IMR-90 (cell line): ENCODE measurements at regions not wholly inside any gene's neighbourhood (a gene's known extent, or its start where the extent isn't known, plus 50 kb on each side); places are given as distances from the start of the nearest gene placed in this dataset.

ENCODE experiments used
- ATAC-seq: fragments of 200-7000 bp; cut with Tn5 transposase; 2 replicates; pipeline ENCODE4 v1.9.1; 2020; ENCODE audit warnings: low read depth, mild to moderate bottlenecking, moderate library complexity
- BruUV-seq: library from RNA; stranded (reverse); fragments of 400-500 nt; replicated peaks from 2 replicates; lab custom pipeline; 2021; lab: Mats Ljungman, UMichigan
- CTCF ChIA-PET: fragments of 300-600 bp; formaldehyde crosslinking; extraction: SDS; loops from one replicate; lab custom pipeline; 2021; ENCODE audit warnings: antibody characterized with exemption; lab: Yijun Ruan, JAX
- POLR2A ChIA-PET: fragments of 300-600 bp; sonication (Branson Sonifier 250); formaldehyde crosslinking; loops from one replicate; lab custom pipeline; 2022; ENCODE audit warnings: antibody characterized with exemption; ENCODE audit not compliant: unreplicated experiment; lab: Charles Lee
- DNase-seq: peaks from one replicate; pipeline ENCODE4 v3.0.0; 2013
- H2AFZ ChIP-seq: replicated peaks from 2 replicates; pipeline ENCODE3; 2013; ENCODE audit warnings: low read length, mild to moderate bottlenecking; ENCODE audit not compliant: poor library complexity
- H2AK5ac ChIP-seq: 2 replicates; pipeline ENCODE4 v1.6.1; 2013; ENCODE audit warnings: low read depth, low read length, inconsistent platforms
- H2AK9ac ChIP-seq: replicated peaks from 2 replicates; pipeline ENCODE3; 2013; ENCODE audit warnings: mild to moderate bottlenecking, low read depth, low read length, moderate library complexity; ENCODE audit not compliant: poor library complexity
- H2BK120ac ChIP-seq: 2 replicates; pipeline ENCODE4 v1.6.1; 2013; ENCODE audit warnings: low read depth, low read length, inconsistent platforms
- H2BK15ac ChIP-seq: 3 replicates; pipeline ENCODE4 v1.6.1; 2013; ENCODE audit warnings: low read depth, low read length, inconsistent platforms
- H2BK20ac ChIP-seq: 2 replicates; pipeline ENCODE4 v1.6.1; 2013; ENCODE audit warnings: low read depth, mild to moderate bottlenecking, inconsistent platforms, low read length, moderate library complexity
- H2BK5ac ChIP-seq: 2 replicates; pipeline ENCODE4 v1.6.1; 2013; ENCODE audit warnings: mild to moderate bottlenecking, low read depth, low read length, inconsistent platforms; ENCODE audit not compliant: poor library complexity, severe bottlenecking
- H3K14ac ChIP-seq: replicated peaks from 2 replicates; pipeline ENCODE4 v1.6.1; 2013; ENCODE audit warnings: low read depth, low read length, inconsistent platforms
- H3K18ac ChIP-seq: 2 replicates; pipeline ENCODE4 v1.6.1; 2013; ENCODE audit warnings: low read depth, low read length, control low read depth
- H3K23ac ChIP-seq: 2 replicates; pipeline ENCODE4 v1.6.1; 2013; ENCODE audit warnings: low read depth, low read length, inconsistent platforms
- H3K27ac ChIP-seq: 2 replicates; pipeline ENCODE4 v1.5.1; 2013; ENCODE audit warnings: mild to moderate bottlenecking, control low read depth, low read length; ENCODE audit not compliant: insufficient read depth
- H3K27me3 ChIP-seq: 2 replicates; pipeline ENCODE4 v1.6.1; 2013; ENCODE audit warnings: low read length; ENCODE audit not compliant: control insufficient read depth, insufficient read depth
- H3K36me3 ChIP-seq: 2 replicates; pipeline ENCODE4 v1.6.1; 2013; ENCODE audit warnings: low read length, mixed read lengths; ENCODE audit not compliant: control insufficient read depth, insufficient read depth
- H3K4ac ChIP-seq: 2 replicates; pipeline ENCODE4 v1.6.1; 2013; ENCODE audit warnings: low read depth, low read length, inconsistent platforms
- H3K4me1 ChIP-seq: 2 replicates; pipeline ENCODE4 v1.6.1; 2013; ENCODE audit warnings: low read length, mixed read lengths; ENCODE audit not compliant: control insufficient read depth, insufficient read depth
- H3K4me2 ChIP-seq: 2 replicates; pipeline ENCODE4 v1.6.1; 2013; ENCODE audit warnings: low read depth, mild to moderate bottlenecking, control low read depth, low read length, moderate library complexity
- H3K4me3 ChIP-seq: 2 replicates; pipeline ENCODE4 v1.5.1; 2013; ENCODE audit warnings: low read depth, mild to moderate bottlenecking, control low read depth, low read length, moderate library complexity; ENCODE audit not compliant: insufficient read depth
- H3K56ac ChIP-seq: 2 replicates; pipeline ENCODE4 v1.6.1; 2013; ENCODE audit warnings: low read length, inconsistent platforms; ENCODE audit not compliant: insufficient read depth; ENCODE audit errors: extremely low read depth
- H3K79me1 ChIP-seq, 2 experiments: 2 replicates each; pipeline ENCODE4 v1.6.1; 2013; ENCODE audit warnings: low read length in 2 of 2, inconsistent platforms in 1 of 2, low read depth in 1 of 2
- H3K9ac ChIP-seq: 2 replicates; pipeline ENCODE4 v1.6.1; 2013; ENCODE audit warnings: low read depth, low read length, control low read depth
- H3K9me1 ChIP-seq: 2 replicates; pipeline ENCODE4 v1.6.1; 2013; ENCODE audit warnings: low read length, inconsistent platforms; ENCODE audit not compliant: insufficient read depth
- H3K9me3 ChIP-seq: 2 replicates; pipeline ENCODE4 v1.6.1; 2013; ENCODE audit warnings: low read length; ENCODE audit not compliant: control insufficient read depth, insufficient read depth
- H4K20me1 ChIP-seq: 2 replicates; pipeline ENCODE4 v1.6.1; 2013; ENCODE audit warnings: low read length, inconsistent platforms; ENCODE audit not compliant: insufficient read depth
- H4K5ac ChIP-seq: 2 replicates; pipeline ENCODE4 v1.6.1; 2013; ENCODE audit warnings: mild to moderate bottlenecking, low read depth, low read length, control low read depth
- H4K8ac ChIP-seq, 2 experiments: 2 replicates each; pipeline ENCODE4 v1.6.1; 2013; ENCODE audit warnings: low read depth in 2 of 2, low read length in 2 of 2, control low read depth in 1 of 2, inconsistent platforms in 1 of 2
- H4K91ac ChIP-seq: 2 replicates; pipeline ENCODE4 v1.6.1; 2013; ENCODE audit warnings: low read depth, low read length, inconsistent platforms; ENCODE audit not compliant: insufficient read depth
- CHD1 ChIP-seq: IDR thresholded peaks from 2 replicates; pipeline ENCODE4 v1.6.1; 2012; ENCODE audit warnings: low read depth, low read length, improper control_type of control experiment
- MAFK ChIP-seq: IDR thresholded peaks from 2 replicates; pipeline ENCODE4 v1.6.1; 2012; ENCODE audit warnings: low read depth, low read length, improper control_type of control experiment
- MAZ ChIP-seq: IDR thresholded peaks from 2 replicates; pipeline ENCODE4 v1.6.1; 2012; ENCODE audit warnings: low read depth, mild to moderate bottlenecking, low read length, improper control_type of control experiment, moderate library complexity, borderline replicate concordance
- WGBS, 2 experiments: methylation state at CpG; one replicate each; pipeline versions ENCODE4 v1.1.5 to v1.1.7; 2013; ENCODE audit warnings: missing lambda C conversion rate in 2 of 2; ENCODE audit not compliant: insufficient read length in 1 of 2; ENCODE audit errors: extremely low coverage in 2 of 2; 5-methylcytosine and 5-hydroxymethylcytosine counted together
- dilution Hi-C: fragments of 300-500 bp; cut with HindIII; formaldehyde crosslinking; loops from one replicate; pipeline ENCODE4 v1.14.3; 2018; ENCODE audit warnings: low sequenced_read_pairs; ENCODE audit not compliant: unreplicated experiment
- in situ Hi-C: fragments of 300-500 bp; cut with MboI; formaldehyde crosslinking; loops from 3 replicates; pipeline ENCODE4 v1.14.3; 2019; ENCODE audit warnings: low sequenced_read_pairs, inconsistent platforms, mixed read lengths
- intact Hi-C: fragments of 100-400 bp; cut with micrococcal nuclease; formaldehyde crosslinking; loops from 2 replicates; pipeline ENCODE4 v1.10.0; 2022

DNA sequence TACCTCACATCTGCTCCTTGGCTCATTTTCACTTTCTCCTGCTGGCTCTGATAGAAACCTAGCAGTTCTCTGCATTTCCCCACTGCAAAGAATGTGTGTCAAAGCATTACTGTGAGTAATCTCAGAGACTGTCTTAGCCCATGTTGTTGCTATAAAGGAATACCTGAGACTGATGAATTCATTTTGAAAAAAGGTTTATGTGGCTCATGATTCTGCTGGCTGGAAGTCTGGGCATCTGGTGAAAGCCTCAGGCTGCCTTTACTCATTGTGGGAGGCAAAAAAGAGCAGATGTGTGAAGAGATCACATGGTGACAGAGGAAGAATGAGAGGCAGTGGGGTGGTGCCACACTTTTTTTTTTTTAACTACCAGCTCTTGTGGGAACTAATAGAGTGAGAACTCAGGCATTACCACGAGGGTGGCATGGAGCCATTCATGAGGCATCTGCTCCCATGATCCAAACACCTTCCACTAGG, 191.6 kb upstream of the CTNND2 start:
- H3K4me2 ChIP-seq = no peak overlapping the region

More for the DNA sequence above, 191.6 kb upstream of the CTNND2 start:
- dilution Hi-C loops = no loop called here
- POLR2A ChIA-PET = no interaction called here
- BruUV-seq = no TSS peak
- Histone ChIP-seq H3K9me1 (no peaks in the 10 kb centered on the region), H3K79me1 (no peaks in the 10 kb centered on the region), H3K9ac (no peak overlapping the region), H3K56ac (no peak overlapping the region), H3K27me3 (no peaks in the 10 kb centered on the region), H3K4ac (no peak overlapping the region), H4K91ac (no peak overlapping the region), H4K8ac (no peak overlapping the region), H3K4me1 (no peaks in the 10 kb centered on the region), H4K5ac (no peak overlapping the region), H3K27ac (no peak overlapping the region), H2AFZ (no peak overlapping the region), H2BK15ac (no peak overlapping the region), H2AK5ac (no peak overlapping the region), H2BK20ac (no peak overlapping the region), H3K36me3 (no peaks in the 10 kb centered on the region), H2AK9ac (no peak overlapping the region), H3K18ac (no peak overlapping the region), H3K14ac (no peak overlapping the region), H4K20me1 (no peaks in the 10 kb centered on the region), H3K4me3 (no peak overlapping the region), H3K23ac (no peak overlapping the region), H2BK120ac (no peak overlapping the region), H2BK5ac (no peak overlapping the region), H3K9me3 (0 out of 2 replicates have a peak, but pooled peaks cover 8% of the 10 kb centered on the region)
- no peak for ATAC-seq
- intact Hi-C loops = no loop called here
- in situ Hi-C loops = no loop called here
- CTCF ChIA-PET = no interaction called here
- no peak for TF ChIP-seq MAZ
- TF ChIP-seq MAFK = no peak
- TF ChIP-seq CHD1 = no peak
- no peak for DNase-seq
- no CpG with 5 or more reads among the region's 1 CpG for WGBS, 2 experiments
